ENCODE measurements at regions not wholly inside any gene's neighbourhood (a gene's known extent, or its start where the extent isn't known, plus 50 kb on each side); places are given as distances from the start of the nearest gene placed in this dataset.

DNA sequence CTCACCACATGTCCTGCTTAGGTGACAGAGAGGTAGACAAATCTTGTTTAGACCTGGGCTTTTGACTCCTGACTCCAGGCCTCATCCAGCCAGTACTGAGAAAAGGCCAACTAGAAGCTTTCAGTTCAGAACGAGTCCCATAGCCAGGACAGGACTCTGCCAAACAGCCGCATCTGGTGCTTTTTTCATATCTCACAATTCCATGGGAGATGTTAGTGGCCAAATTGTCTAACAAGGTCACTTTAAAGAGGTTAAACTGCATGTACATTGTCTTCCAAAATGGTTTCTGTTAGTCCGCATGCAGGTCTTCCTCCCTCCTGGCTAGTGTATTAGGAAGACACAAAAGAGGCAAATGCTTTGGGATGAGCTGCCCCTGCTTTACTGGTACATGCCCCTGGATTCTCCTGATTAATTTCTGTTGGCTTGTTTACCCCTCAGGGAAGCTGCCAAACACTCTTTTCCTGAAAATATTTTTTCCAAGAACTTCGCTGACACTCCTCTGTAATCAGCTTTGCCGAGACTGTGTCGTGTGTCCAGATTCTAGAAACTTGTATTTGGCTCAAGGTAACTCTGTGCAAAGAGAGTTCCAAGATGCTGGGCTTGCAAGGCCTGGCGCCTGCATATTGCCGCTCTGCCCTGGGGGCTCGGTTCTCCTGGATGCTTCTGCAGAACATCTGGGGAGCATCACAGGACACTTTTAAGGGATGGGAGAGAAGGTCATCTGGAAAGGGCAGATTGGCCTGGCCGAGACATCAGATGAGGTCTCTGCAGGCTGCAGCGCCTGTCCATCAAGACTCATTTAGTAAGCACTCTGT, 209.2 kb upstream of the APCDD1 start:
- TF ChIP-seq, protein P1, sequence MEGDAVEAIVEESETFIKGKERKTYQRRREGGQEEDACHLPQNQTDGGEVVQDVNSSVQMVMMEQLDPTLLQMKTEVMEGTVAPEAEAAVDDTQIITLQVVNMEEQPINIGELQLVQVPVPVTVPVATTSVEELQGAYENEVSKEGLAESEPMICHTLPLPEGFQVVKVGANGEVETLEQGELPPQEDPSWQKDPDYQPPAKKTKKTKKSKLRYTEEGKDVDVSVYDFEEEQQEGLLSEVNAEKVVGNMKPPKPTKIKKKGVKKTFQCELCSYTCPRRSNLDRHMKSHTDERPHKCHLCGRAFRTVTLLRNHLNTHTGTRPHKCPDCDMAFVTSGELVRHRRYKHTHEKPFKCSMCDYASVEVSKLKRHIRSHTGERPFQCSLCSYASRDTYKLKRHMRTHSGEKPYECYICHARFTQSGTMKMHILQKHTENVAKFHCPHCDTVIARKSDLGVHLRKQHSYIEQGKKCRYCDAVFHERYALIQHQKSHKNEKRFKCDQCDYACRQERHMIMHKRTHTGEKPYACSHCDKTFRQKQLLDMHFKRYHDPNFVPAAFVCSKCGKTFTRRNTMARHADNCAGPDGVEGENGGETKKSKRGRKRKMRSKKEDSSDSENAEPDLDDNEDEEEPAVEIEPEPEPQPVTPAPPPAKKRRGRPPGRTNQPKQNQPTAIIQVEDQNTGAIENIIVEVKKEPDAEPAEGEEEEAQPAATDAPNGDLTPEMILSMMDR (conservative IDR thresholded peaks at IDR 0.05; ENCODE audit: low read depth, low read length), result no peak

DNA sequence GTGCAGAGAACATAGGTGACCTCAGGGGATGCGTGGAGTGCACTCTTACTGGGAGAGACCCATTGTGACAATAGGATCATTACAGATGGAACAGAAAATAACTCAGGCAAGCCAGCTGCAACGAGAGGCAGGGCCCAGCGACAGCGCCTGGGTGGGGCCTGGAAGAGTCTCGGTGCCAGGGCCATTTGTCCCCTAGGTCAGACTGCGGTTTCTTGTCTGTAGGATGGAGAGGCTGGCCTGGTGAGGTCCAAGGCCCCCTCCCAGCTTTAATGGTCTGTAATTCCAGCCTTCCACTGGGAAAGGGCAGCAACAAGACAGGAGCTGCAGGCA, 208.6 kb upstream of the APCDD1 start:
- no peak overlapping the region for H3K4me3 ChIP-seq (ENCODE audit: low read depth, low read length)
- no peak for DNase-seq (ENCODE audit: low read depth)
- TF ChIP-seq, protein P1 (conservative IDR thresholded peaks at IDR 0.05; ENCODE audit: low read depth, low read length), result no peak

More for the DNA sequence above, 209.2 kb upstream of the APCDD1 start:
- no peak overlapping the region for H3K4me3 ChIP-seq (ENCODE audit: low read depth, low read length)
- no peak for DNase-seq (ENCODE audit: low read depth)

DNA sequence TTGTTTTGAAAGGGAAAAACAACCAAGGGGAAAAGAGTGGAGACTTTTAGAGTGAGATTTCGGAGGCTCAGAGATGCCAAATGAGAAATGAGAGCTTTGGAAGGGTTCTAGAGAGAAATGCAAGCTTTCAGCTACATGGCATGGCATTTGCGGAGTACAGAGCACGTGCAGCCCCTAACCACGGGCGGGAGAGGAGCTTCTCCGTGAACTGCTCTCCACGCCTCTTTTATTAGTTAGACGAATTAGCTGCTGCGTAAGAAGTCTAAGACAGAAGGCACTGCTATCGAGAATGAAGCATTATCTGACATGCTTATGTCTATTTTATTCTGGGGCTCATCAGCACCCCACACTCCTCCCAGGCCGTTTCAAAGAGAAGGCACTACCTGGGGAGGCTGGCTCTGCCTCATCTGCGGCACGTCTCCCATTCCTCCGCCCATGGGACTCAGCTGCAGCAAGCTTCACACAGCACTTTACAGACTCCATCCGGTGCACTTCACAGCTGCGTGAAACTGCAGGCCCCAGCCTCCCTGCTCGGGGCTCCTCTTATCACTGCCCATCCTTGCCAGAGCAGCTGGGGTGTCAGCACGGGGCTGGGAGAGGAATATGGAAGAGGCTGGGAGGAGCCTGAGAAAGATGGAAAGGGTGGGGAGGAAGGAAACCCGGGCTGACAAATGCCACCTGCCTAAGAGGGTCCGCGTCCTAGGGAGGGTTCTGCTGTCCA, 207.3 kb upstream of the APCDD1 start:
- TF ChIP-seq, protein P1 (conservative IDR thresholded peaks at IDR 0.05; ENCODE audit: low read depth, low read length), result no peak
- no peak overlapping the region for H3K4me3 ChIP-seq (ENCODE audit: low read depth, low read length)
- no peak for DNase-seq (ENCODE audit: low read depth)

DNA sequence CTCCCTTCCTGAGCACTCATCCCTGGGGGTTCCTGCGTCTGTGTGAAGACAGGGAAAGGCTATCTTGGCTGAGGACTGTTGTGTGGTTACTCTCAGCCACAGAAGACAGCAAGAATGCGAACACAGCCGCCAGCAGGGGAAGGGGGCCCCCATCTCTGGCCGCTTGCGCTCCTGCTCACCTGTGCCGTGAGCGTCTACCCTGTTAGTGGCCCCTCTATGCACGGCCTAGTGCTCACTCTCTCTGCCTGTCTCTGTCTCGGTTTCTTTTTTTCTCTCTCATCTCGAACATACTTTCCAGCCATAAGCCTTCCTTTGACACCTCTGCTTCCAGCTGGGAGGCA, 206.7 kb upstream of the APCDD1 start:
- no peak for DNase-seq (ENCODE audit: low read depth)
- no peak overlapping the region for H3K4me3 ChIP-seq (ENCODE audit: low read depth, low read length)
- TF ChIP-seq, protein P1 (conservative IDR thresholded peaks at IDR 0.05; ENCODE audit: low read depth, low read length), result no peak

DNA sequence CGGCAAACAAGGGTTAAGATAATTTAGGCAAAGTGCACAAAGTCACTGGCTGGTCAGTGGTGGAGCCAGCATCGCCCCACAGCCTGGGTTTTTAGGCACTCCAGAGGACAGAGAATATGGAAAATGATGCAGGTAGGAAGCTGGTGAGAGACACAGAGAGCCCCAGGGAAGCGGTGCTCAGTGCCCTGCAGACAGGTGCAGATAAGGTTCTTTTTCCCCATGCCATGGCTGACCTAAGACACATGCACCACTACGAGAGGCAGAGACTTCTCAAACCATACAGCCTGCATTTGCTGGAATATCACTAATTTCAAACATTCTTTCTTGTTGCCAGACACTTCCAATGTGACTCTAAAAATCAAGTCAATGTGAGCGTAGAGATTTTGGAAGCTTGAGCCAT, 205.7 kb upstream of the APCDD1 start:
- no peak for DNase-seq (ENCODE audit: low read depth)
- TF ChIP-seq, protein P1 (conservative IDR thresholded peaks at IDR 0.05; ENCODE audit: low read depth, low read length), result no peak
- no peak overlapping the region for H3K4me3 ChIP-seq (ENCODE audit: low read depth, low read length)

DNA sequence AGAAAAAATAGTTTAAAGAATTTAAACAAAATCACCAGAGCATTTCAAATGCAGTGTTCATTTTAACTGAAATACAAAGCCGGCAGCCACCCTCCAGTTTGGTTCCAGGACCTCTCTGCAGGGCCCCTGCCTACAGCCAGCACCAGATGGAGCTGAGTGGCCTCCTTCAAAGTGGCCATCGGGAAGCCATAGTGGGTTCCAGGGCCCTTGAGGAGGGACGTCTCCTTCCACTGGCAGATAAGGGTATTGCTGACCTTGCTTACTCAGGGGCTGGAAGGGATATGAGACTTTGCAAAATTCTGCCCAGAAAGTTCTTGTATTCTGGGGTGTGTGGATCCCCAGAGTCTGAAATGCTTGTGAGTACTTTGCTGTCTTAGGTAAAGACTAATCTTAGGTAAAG, 205.2 kb upstream of the APCDD1 start:
- TF ChIP-seq, protein P1 (conservative IDR thresholded peaks at IDR 0.05; ENCODE audit: low read depth, low read length), result no peak
- DNase-seq (ENCODE audit: low read depth), result no peak
- H3K4me3 ChIP-seq (ENCODE audit: low read depth, low read length), result no peak overlapping the region

DNA sequence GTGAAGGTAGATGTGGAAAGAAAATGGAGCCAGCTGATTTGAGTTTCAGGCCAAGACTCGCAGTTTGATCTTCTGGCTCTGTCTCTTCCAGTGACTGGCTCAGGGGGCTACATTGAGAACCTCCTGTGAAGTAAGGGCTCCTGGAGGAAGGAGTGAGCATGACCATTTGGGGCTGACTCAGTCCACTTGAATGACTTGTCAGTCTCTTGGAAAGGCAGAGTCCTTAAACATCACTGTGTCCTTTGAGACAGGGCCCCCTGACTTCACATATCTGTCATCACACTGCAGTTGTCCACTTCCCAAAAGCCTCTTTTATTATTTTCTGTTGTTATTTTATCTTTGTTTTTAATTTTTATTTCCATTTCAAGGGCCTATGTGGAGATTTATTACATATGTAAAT, 204.6 kb upstream of the APCDD1 start:
- no peak for DNase-seq (ENCODE audit: low read depth)
- H3K4me3 ChIP-seq (ENCODE audit: low read depth, low read length), result no peak overlapping the region
- TF ChIP-seq, protein P1 (conservative IDR thresholded peaks at IDR 0.05; ENCODE audit: low read depth, low read length), result no peak

Measured in choroid plexus epithelial cell (primary cell).